ENCODE measurements at regions not wholly inside any gene's neighbourhood (a gene's known extent, or its start where the extent isn't known, plus 50 kb on each side); places are given as distances from the start of the nearest gene placed in this dataset.

DNA sequence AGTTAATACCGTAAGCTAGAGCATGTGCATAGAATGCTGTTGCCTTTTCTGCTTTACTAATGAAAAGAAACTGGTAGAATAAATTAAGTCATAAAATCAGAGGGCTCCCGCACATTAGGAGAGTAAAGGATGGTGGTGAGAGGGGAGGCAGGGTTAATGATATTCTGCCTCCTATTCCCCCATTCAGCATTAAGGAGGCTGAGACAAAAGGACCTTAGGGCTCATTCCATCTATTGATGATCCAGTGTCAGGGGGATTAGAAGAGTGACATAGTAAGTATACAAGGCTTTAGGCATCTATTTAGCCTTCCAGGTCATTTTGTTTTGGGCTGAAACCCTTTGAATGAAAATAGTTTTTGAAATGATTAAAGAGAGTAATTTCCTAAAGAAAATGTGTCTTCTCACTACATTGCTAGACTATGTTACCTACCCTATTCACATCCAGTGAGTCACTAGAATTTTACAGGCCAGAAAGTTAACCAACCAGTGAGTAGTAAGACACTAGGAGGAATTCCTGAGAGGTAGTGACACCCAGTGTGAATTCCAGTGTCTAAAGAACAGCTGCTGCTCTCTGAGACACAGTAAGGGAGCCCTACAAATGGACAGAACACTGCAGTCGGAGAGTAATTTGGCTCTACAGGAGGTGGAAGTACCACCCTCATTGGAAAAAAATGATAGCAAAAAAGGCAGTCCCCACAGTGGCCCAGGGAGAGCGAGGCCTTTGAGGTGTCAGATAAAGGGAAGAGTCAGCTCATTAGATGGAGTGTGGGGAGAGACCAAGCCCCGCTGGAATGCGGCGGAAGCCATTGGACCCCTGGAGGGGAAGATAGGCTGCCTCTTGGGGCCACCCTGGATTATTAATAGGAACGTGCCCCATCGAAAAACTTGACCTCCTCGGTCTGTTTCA is 67.6 kb downstream of the TUSC7 start (continued):
- TF ChIP-seq, protein P1, sequence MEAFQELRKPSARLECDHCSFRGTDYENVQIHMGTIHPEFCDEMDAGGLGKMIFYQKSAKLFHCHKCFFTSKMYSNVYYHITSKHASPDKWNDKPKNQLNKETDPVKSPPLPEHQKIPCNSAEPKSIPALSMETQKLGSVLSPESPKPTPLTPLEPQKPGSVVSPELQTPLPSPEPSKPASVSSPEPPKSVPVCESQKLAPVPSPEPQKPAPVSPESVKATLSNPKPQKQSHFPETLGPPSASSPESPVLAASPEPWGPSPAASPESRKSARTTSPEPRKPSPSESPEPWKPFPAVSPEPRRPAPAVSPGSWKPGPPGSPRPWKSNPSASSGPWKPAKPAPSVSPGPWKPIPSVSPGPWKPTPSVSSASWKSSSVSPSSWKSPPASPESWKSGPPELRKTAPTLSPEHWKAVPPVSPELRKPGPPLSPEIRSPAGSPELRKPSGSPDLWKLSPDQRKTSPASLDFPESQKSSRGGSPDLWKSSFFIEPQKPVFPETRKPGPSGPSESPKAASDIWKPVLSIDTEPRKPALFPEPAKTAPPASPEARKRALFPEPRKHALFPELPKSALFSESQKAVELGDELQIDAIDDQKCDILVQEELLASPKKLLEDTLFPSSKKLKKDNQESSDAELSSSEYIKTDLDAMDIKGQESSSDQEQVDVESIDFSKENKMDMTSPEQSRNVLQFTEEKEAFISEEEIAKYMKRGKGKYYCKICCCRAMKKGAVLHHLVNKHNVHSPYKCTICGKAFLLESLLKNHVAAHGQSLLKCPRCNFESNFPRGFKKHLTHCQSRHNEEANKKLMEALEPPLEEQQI (IDR thresholded peaks at IDR 0.05): no peak
- TF ChIP-seq, protein P2, sequence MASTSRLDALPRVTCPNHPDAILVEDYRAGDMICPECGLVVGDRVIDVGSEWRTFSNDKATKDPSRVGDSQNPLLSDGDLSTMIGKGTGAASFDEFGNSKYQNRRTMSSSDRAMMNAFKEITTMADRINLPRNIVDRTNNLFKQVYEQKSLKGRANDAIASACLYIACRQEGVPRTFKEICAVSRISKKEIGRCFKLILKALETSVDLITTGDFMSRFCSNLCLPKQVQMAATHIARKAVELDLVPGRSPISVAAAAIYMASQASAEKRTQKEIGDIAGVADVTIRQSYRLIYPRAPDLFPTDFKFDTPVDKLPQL (IDR thresholded peaks at IDR 0.05; ENCODE audit: extremely low read depth, insufficient read length): no peak
- no peak for TF ChIP-seq CHD1 (IDR thresholded peaks at IDR 0.05; ENCODE audit: low read length)
- no peak for TF ChIP-seq YBX1 (IDR thresholded peaks at IDR 0.05)
- TF ChIP-seq, protein P3, sequence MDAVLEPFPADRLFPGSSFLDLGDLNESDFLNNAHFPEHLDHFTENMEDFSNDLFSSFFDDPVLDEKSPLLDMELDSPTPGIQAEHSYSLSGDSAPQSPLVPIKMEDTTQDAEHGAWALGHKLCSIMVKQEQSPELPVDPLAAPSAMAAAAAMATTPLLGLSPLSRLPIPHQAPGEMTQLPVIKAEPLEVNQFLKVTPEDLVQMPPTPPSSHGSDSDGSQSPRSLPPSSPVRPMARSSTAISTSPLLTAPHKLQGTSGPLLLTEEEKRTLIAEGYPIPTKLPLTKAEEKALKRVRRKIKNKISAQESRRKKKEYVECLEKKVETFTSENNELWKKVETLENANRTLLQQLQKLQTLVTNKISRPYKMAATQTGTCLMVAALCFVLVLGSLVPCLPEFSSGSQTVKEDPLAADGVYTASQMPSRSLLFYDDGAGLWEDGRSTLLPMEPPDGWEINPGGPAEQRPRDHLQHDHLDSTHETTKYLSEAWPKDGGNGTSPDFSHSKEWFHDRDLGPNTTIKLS (IDR thresholded peaks at IDR 0.05; ENCODE audit: borderline replicate concordance, low read depth): no peak
- TF ChIP-seq, protein P4, sequence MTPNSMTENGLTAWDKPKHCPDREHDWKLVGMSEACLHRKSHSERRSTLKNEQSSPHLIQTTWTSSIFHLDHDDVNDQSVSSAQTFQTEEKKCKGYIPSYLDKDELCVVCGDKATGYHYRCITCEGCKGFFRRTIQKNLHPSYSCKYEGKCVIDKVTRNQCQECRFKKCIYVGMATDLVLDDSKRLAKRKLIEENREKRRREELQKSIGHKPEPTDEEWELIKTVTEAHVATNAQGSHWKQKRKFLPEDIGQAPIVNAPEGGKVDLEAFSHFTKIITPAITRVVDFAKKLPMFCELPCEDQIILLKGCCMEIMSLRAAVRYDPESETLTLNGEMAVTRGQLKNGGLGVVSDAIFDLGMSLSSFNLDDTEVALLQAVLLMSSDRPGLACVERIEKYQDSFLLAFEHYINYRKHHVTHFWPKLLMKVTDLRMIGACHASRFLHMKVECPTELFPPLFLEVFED (CRISPR knock-in tag; conservative IDR thresholded peaks at IDR 0.05): no peak
- TF ChIP-seq, protein P5, sequence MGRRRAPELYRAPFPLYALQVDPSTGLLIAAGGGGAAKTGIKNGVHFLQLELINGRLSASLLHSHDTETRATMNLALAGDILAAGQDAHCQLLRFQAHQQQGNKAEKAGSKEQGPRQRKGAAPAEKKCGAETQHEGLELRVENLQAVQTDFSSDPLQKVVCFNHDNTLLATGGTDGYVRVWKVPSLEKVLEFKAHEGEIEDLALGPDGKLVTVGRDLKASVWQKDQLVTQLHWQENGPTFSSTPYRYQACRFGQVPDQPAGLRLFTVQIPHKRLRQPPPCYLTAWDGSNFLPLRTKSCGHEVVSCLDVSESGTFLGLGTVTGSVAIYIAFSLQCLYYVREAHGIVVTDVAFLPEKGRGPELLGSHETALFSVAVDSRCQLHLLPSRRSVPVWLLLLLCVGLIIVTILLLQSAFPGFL (CRISPR knock-in tag; IDR thresholded peaks at IDR 0.05): no peak

Data from K562 (cell line).